IMR-90 (cell line): ENCODE measurements at regions not wholly inside any gene's neighbourhood (a gene's known extent, or its start where the extent isn't known, plus 50 kb on each side); places are given as distances from the start of the nearest gene placed in this dataset.

Source experiments
- ATAC-seq: fragments of 200-7000 bp; cut with Tn5 transposase; 2 replicates; pipeline ENCODE4 v1.9.1; 2020; ENCODE audit warnings: low read depth, mild to moderate bottlenecking, moderate library complexity
- BruUV-seq: library from RNA; stranded (reverse); fragments of 400-500 nt; replicated peaks from 2 replicates; lab custom pipeline; 2021; lab: Mats Ljungman, UMichigan
- CTCF ChIA-PET: fragments of 300-600 bp; formaldehyde crosslinking; extraction: SDS; loops from one replicate; lab custom pipeline; 2021; ENCODE audit warnings: antibody characterized with exemption; lab: Yijun Ruan, JAX
- POLR2A ChIA-PET: fragments of 300-600 bp; sonication (Branson Sonifier 250); formaldehyde crosslinking; loops from one replicate; lab custom pipeline; 2022; ENCODE audit warnings: antibody characterized with exemption; ENCODE audit not compliant: unreplicated experiment; lab: Charles Lee
- DNase-seq: peaks from one replicate; pipeline ENCODE4 v3.0.0; 2013
- H2AFZ ChIP-seq: replicated peaks from 2 replicates; pipeline ENCODE3; 2013; ENCODE audit warnings: low read length, mild to moderate bottlenecking; ENCODE audit not compliant: poor library complexity
- H2AK5ac ChIP-seq: 2 replicates; pipeline ENCODE4 v1.6.1; 2013; ENCODE audit warnings: low read depth, low read length, inconsistent platforms
- H2AK9ac ChIP-seq: replicated peaks from 2 replicates; pipeline ENCODE3; 2013; ENCODE audit warnings: mild to moderate bottlenecking, low read depth, low read length, moderate library complexity; ENCODE audit not compliant: poor library complexity
- H2BK120ac ChIP-seq: 2 replicates; pipeline ENCODE4 v1.6.1; 2013; ENCODE audit warnings: low read depth, low read length, inconsistent platforms
- H2BK15ac ChIP-seq: 3 replicates; pipeline ENCODE4 v1.6.1; 2013; ENCODE audit warnings: low read depth, low read length, inconsistent platforms
- H2BK20ac ChIP-seq: 2 replicates; pipeline ENCODE4 v1.6.1; 2013; ENCODE audit warnings: low read depth, mild to moderate bottlenecking, inconsistent platforms, low read length, moderate library complexity
- H2BK5ac ChIP-seq: 2 replicates; pipeline ENCODE4 v1.6.1; 2013; ENCODE audit warnings: mild to moderate bottlenecking, low read depth, low read length, inconsistent platforms; ENCODE audit not compliant: poor library complexity, severe bottlenecking
- H3K14ac ChIP-seq: replicated peaks from 2 replicates; pipeline ENCODE4 v1.6.1; 2013; ENCODE audit warnings: low read depth, low read length, inconsistent platforms
- H3K18ac ChIP-seq: 2 replicates; pipeline ENCODE4 v1.6.1; 2013; ENCODE audit warnings: low read depth, low read length, control low read depth
- H3K23ac ChIP-seq: 2 replicates; pipeline ENCODE4 v1.6.1; 2013; ENCODE audit warnings: low read depth, low read length, inconsistent platforms
- H3K27ac ChIP-seq: 2 replicates; pipeline ENCODE4 v1.5.1; 2013; ENCODE audit warnings: mild to moderate bottlenecking, control low read depth, low read length; ENCODE audit not compliant: insufficient read depth
- H3K27me3 ChIP-seq: 2 replicates; pipeline ENCODE4 v1.6.1; 2013; ENCODE audit warnings: low read length; ENCODE audit not compliant: control insufficient read depth, insufficient read depth
- H3K36me3 ChIP-seq: 2 replicates; pipeline ENCODE4 v1.6.1; 2013; ENCODE audit warnings: low read length, mixed read lengths; ENCODE audit not compliant: control insufficient read depth, insufficient read depth
- H3K4ac ChIP-seq: 2 replicates; pipeline ENCODE4 v1.6.1; 2013; ENCODE audit warnings: low read depth, low read length, inconsistent platforms
- H3K4me1 ChIP-seq: 2 replicates; pipeline ENCODE4 v1.6.1; 2013; ENCODE audit warnings: low read length, mixed read lengths; ENCODE audit not compliant: control insufficient read depth, insufficient read depth
- H3K4me2 ChIP-seq: 2 replicates; pipeline ENCODE4 v1.6.1; 2013; ENCODE audit warnings: low read depth, mild to moderate bottlenecking, control low read depth, low read length, moderate library complexity
- H3K4me3 ChIP-seq: 2 replicates; pipeline ENCODE4 v1.5.1; 2013; ENCODE audit warnings: low read depth, mild to moderate bottlenecking, control low read depth, low read length, moderate library complexity; ENCODE audit not compliant: insufficient read depth
- H3K56ac ChIP-seq: 2 replicates; pipeline ENCODE4 v1.6.1; 2013; ENCODE audit warnings: low read length, inconsistent platforms; ENCODE audit not compliant: insufficient read depth; ENCODE audit errors: extremely low read depth
- H3K79me1 ChIP-seq, 2 experiments: 2 replicates each; pipeline ENCODE4 v1.6.1; 2013; ENCODE audit warnings: low read length in 2 of 2, inconsistent platforms in 1 of 2, low read depth in 1 of 2
- H3K9ac ChIP-seq: 2 replicates; pipeline ENCODE4 v1.6.1; 2013; ENCODE audit warnings: low read depth, low read length, control low read depth
- H3K9me1 ChIP-seq: 2 replicates; pipeline ENCODE4 v1.6.1; 2013; ENCODE audit warnings: low read length, inconsistent platforms; ENCODE audit not compliant: insufficient read depth
- H3K9me3 ChIP-seq: 2 replicates; pipeline ENCODE4 v1.6.1; 2013; ENCODE audit warnings: low read length; ENCODE audit not compliant: control insufficient read depth, insufficient read depth
- H4K20me1 ChIP-seq: 2 replicates; pipeline ENCODE4 v1.6.1; 2013; ENCODE audit warnings: low read length, inconsistent platforms; ENCODE audit not compliant: insufficient read depth
- H4K5ac ChIP-seq: 2 replicates; pipeline ENCODE4 v1.6.1; 2013; ENCODE audit warnings: mild to moderate bottlenecking, low read depth, low read length, control low read depth
- H4K8ac ChIP-seq, 2 experiments: 2 replicates each; pipeline ENCODE4 v1.6.1; 2013; ENCODE audit warnings: low read depth in 2 of 2, low read length in 2 of 2, control low read depth in 1 of 2, inconsistent platforms in 1 of 2
- H4K91ac ChIP-seq: 2 replicates; pipeline ENCODE4 v1.6.1; 2013; ENCODE audit warnings: low read depth, low read length, inconsistent platforms; ENCODE audit not compliant: insufficient read depth
- MXI1 ChIP-seq: IDR thresholded peaks from 2 replicates; pipeline ENCODE4 v1.6.1; 2012; ENCODE audit warnings: low read depth, mild to moderate bottlenecking, low read length, moderate library complexity, borderline replicate concordance
- RAD21 ChIP-seq: IDR thresholded peaks from 2 replicates; pipeline ENCODE4 v1.6.1; 2012; ENCODE audit warnings: low read length, improper control_type of control experiment
- RFX5 ChIP-seq: IDR thresholded peaks from 2 replicates; pipeline ENCODE4 v1.8.0; 2012; ENCODE audit warnings: low read depth, mild to moderate bottlenecking, low read length, moderate library complexity
- WGBS, 2 experiments: methylation state at CpG; one replicate each; pipeline versions ENCODE4 v1.1.5 to v1.1.7; 2013; ENCODE audit warnings: missing lambda C conversion rate in 2 of 2; ENCODE audit not compliant: insufficient read length in 1 of 2; ENCODE audit errors: extremely low coverage in 2 of 2; 5-methylcytosine and 5-hydroxymethylcytosine counted together
- dilution Hi-C: fragments of 300-500 bp; cut with HindIII; formaldehyde crosslinking; loops from one replicate; pipeline ENCODE4 v1.14.3; 2018; ENCODE audit warnings: low sequenced_read_pairs; ENCODE audit not compliant: unreplicated experiment
- in situ Hi-C: fragments of 300-500 bp; cut with MboI; formaldehyde crosslinking; loops from 3 replicates; pipeline ENCODE4 v1.14.3; 2019; ENCODE audit warnings: low sequenced_read_pairs, inconsistent platforms, mixed read lengths
- intact Hi-C: fragments of 100-400 bp; cut with micrococcal nuclease; formaldehyde crosslinking; loops from 2 replicates; pipeline ENCODE4 v1.10.0; 2022

DNA sequence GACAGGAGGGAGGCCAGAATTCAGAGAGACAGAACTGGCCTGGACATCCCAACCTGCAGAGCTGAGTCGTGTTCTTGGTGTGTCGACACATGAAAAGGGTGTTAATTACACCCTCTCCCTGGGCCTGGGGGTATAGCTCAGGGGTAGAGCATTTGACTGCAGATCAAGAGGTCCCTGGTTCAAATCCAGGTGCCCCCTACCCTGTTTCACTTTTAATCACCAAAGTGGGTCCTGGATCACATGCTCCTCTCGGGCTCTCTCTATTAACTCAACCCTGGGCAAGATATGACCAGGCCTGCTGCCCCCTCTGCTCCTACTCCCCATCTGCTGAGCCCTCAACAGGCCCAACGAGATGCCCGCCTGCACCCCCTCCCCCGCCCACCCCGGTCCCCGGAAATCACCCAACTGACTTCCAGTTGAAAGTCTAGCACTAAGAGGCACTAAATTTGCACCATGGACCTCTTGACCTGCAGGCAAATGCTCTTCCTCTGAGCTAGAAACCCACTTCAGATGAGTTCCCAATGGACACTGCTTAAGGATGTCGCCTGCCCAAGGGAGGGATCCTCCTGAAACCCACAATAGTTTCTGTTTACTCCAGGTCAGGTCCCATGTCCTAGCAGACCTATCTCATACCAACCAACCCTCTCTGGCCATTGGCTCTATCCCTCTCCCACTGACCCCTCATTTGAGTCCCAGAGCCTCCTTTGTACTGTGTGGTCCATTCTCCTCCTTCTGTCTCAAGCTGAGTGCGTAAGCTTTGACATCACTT is 137.6 kb downstream of the ZNF467 start:
- H3K23ac ChIP-seq, result no peak overlapping the region
- no peak overlapping the region for H2AK9ac ChIP-seq
- no peak overlapping the region for H2AK5ac ChIP-seq
- H3K14ac ChIP-seq, result no peak overlapping the region
- H3K36me3 ChIP-seq, result no peaks in the 10 kb centered on the region
- no peak overlapping the region for H3K4ac ChIP-seq
- H3K9me1 ChIP-seq, result no peaks in the 10 kb centered on the region
- no peak overlapping the region for H4K5ac ChIP-seq
- H3K9me3 ChIP-seq, result no peaks in the 10 kb centered on the region
- no peak for DNase-seq
- no peak for TF ChIP-seq RFX5
- TF ChIP-seq MXI1, result no peak
- no peak for TF ChIP-seq RAD21
- no peak overlapping the region for H3K4me3 ChIP-seq
- no peaks in the 10 kb centered on the region for H3K4me1 ChIP-seq
- H3K27ac ChIP-seq, result no peak overlapping the region
- dilution Hi-C loops (no loop called here), intact Hi-C loops (no loop called here), in situ Hi-C loops (no loop called here)
- no peak overlapping the region for H4K8ac ChIP-seq
- H2BK120ac ChIP-seq, result no peak overlapping the region
- no peak overlapping the region for H3K9ac ChIP-seq
- H3K56ac ChIP-seq, result no peak overlapping the region
- no peak overlapping the region for H2BK5ac ChIP-seq
- BruUV-seq, result no TSS peak
- no peak overlapping the region for H2AFZ ChIP-seq
- no peaks in the 10 kb centered on the region for H3K79me1 ChIP-seq
- no peaks in the 10 kb centered on the region for H4K20me1 ChIP-seq
- H3K18ac ChIP-seq, result no peak overlapping the region
- 70% methylated on average over 2 of the region's 10 CpGs; no CpG with 5 or more reads in 1 of the 2 experiments for WGBS, 2 experiments
- no peak overlapping the region for H4K91ac ChIP-seq
- H3K4me2 ChIP-seq, result no peak overlapping the region
- H3K27me3 ChIP-seq, result peaks cover 35% of the 10 kb centered on the region
- no peak for ATAC-seq
- no peak overlapping the region for H2BK15ac ChIP-seq
- CTCF ChIA-PET, result interaction anchor here (0.8 kb wide), 1 partner anchor 13 kb away, joined by 5 read pairs; no protein-coding TSS in a partner anchor
- POLR2A ChIA-PET, result no interaction called here
- H2BK20ac ChIP-seq, result no peak overlapping the region
